GM18508 (cell line): ENCODE measurements at regions not wholly inside any gene's neighbourhood (a gene's known extent, or its start where the extent isn't known, plus 50 kb on each side); places are given as distances from the start of the nearest gene placed in this dataset.
"Not testable (repeated sequence)": the region's sequence is repeated elsewhere in the genome, so short reads cannot be mapped to it uniquely, and the experiment has no call there.

ENCODE experiments used
- ATAC-seq: cut with Tn5 transposase; IDR thresholded peaks from one replicate; pipeline ENCODE4 v1.9.1; 2021; ENCODE audit warnings: moderate number of reproducible peaks; ENCODE audit not compliant: insufficient read depth, unreplicated experiment

GRCh38 chr6:15752820-15753219 lies 90.0 kb upstream of the DTNBP1 start:
- no peak for ATAC-seq

- no peak for ATAC-seq
These were observed 89.0 kb upstream of the DTNBP1 start for GRCh38 chr6:15751721-15752350.

GRCh38 chr6:15748341-15748740 lies 85.5 kb upstream of the DTNBP1 start:
- no peak for ATAC-seq

- no peak for ATAC-seq
These were observed 84.6 kb upstream of the DTNBP1 start for GRCh38 chr6:15747354-15747883.

- ATAC-seq: no peak
These were observed 83.0 kb upstream of the DTNBP1 start for GRCh38 chr6:15745781-15746180.

GRCh38 chr6:15744818-15745402 lies 82.1 kb upstream of the DTNBP1 start:
- ATAC-seq: no peak

GRCh38 chr6:15742013-15742412 lies 79.2 kb upstream of the DTNBP1 start:
- not testable (repeated sequence) for ATAC-seq

GRCh38 chr6:15741405-15741804 lies 78.6 kb upstream of the DTNBP1 start:
- ATAC-seq: no peak

- ATAC-seq: no peak
These were observed 77.0 kb upstream of the DTNBP1 start for GRCh38 chr6:15739867-15740266.

GRCh38 chr6:15739353-15739752 lies 76.5 kb upstream of the DTNBP1 start:
- ATAC-seq: no peak

GRCh38 chr6:15738195-15738594 lies 75.4 kb upstream of the DTNBP1 start:
- ATAC-seq: not testable (repeated sequence)

GRCh38 chr6:15736297-15736696 lies 73.5 kb upstream of the DTNBP1 start:
- ATAC-seq: no peak

GRCh38 chr6:15735567-15736265 lies 72.9 kb upstream of the DTNBP1 start:
- no peak for ATAC-seq

- ATAC-seq: no peak
These were observed 71.5 kb upstream of the DTNBP1 start for GRCh38 chr6:15734118-15734897.

- no peak for ATAC-seq
These were observed 68.1 kb upstream of the DTNBP1 start for GRCh38 chr6:15730922-15731321.

GRCh38 chr6:15730442-15730841 lies 67.6 kb upstream of the DTNBP1 start:
- ATAC-seq: no peak

- no peak for ATAC-seq
These were observed 59.9 kb upstream of the DTNBP1 start for GRCh38 chr6:15722731-15723130.

GRCh38 chr6:15716889-15717288 lies 54.1 kb upstream of the DTNBP1 start:
- ATAC-seq: no peak

- ATAC-seq: no peak
These were observed 53.0 kb upstream of the DTNBP1 start for GRCh38 chr6:15715851-15716250.

- no peak for ATAC-seq
These were observed 52.2 kb upstream of the DTNBP1 start for GRCh38 chr6:15715060-15715459.

GRCh38 chr6:15714658-15715057 lies 51.8 kb upstream of the DTNBP1 start:
- ATAC-seq: no peak
